Skeletal muscle tissue (tissue), 3 donors: ENCODE measurements at regions not wholly inside any gene's neighbourhood (a gene's known extent, or its start where the extent isn't known, plus 50 kb on each side); places are given as distances from the start of the nearest gene placed in this dataset.

Experiments used
- H3K27ac ChIP-seq: one replicate; pipeline ENCODE4 v1.7.0; 2013; ENCODE audit warnings: mild to moderate bottlenecking, low read depth, low read length, inconsistent platforms
- H3K27me3 ChIP-seq, 3 donors: one replicate each; pipeline ENCODE4 v1.7.0; 2013; ENCODE audit warnings: low read length in 3 of 3; ENCODE audit not compliant: control insufficient read depth in 3 of 3, insufficient read depth in 3 of 3
- H3K36me3 ChIP-seq, 3 donors: one replicate each; pipeline ENCODE4 v1.7.0; 2013; ENCODE audit warnings: low read length in 3 of 3; ENCODE audit not compliant: control insufficient read depth in 3 of 3, insufficient read depth in 3 of 3
- H3K4me1 ChIP-seq, 3 donors: one replicate each; pipeline ENCODE4 v1.7.0; 2013; ENCODE audit warnings: low read length in 3 of 3, mild to moderate bottlenecking in 3 of 3; ENCODE audit not compliant: control insufficient read depth in 3 of 3, insufficient read depth in 3 of 3
- H3K4me3 ChIP-seq, 3 donors: one replicate each; pipeline ENCODE4 v1.7.0; 2013; ENCODE audit warnings: low read length in 3 of 3
- H3K9ac ChIP-seq, 3 donors: one replicate each; pipeline ENCODE4 v1.7.0; 2013; ENCODE audit warnings: low read length in 3 of 3, mild to moderate bottlenecking in 3 of 3, moderate library complexity in 2 of 3, low read depth in 1 of 3
- H3K9me3 ChIP-seq, 3 donors: one replicate each; pipeline ENCODE4 v1.7.0; 2013; ENCODE audit warnings: low read length in 3 of 3; ENCODE audit not compliant: control insufficient read depth in 3 of 3
- donor health status: Osteomylitis.

DNA sequence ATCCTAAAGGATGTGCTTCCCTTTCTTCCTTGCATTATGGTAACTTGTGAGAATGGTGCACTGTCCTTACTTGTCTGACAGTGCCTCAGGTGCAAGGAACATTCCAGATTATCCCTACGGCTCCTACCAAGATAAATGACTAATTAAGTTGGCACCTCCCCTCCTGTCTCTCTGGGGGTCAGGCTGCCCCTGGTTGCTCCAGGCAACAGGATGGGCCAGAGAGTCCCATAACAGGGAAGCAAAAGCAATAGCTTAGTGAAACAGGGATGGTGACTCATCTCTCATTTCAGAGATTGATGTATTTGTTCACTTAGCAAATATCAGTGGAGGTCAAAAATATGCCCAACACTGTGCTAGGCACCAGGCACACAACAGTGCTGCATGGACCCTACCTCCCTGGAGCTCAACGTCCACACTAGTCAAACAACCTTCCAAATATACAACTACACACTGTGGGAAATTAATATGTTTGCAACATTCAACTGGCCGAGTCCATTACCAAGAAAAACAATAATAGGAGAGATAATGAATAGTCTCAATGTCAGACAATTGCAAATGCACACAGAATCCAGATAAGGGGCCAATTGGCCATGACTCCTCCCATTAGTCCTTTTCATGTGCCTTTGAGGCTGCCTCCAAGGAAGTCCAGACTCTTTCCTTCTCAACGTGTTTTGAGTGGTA, 249.0 kb downstream of the TLE3 start:
- Histone ChIP-seq H3K9ac (no peak overlapping the region), H3K27ac (no peak overlapping the region), H3K4me1 (peaks cover 0 to 5% (median 2%) of the 10 kb centered on the region in 3 donors), H3K4me3 (no peak overlapping the region), H3K27me3 (peaks cover 3 to 5% (median 3%) of the 10 kb centered on the region in 3 donors), H3K9me3 (no peaks in the 10 kb centered on the region), H3K36me3 (no peaks in the 10 kb centered on the region)

DNA sequence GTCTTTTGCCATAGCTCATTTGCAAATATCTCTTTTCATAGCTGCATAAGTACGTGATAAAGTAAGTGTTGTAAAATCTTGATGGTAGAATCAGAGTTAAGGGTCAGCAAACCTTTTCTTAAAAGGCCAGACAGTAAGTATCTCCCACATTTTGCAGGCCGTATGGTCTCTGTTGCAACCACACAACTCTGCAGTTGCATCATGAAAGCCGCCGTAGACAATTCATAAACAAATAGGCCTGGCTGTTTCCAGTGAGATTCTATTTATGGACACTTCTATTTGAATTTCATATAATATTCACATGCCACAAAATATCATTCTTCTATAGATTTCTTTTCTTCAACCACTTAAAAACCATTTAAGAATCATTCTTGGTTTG, 248.5 kb downstream of the TLE3 start:
- Histone ChIP-seq H3K9ac (no peak overlapping the region), H3K4me3 (no peak overlapping the region), H3K9me3 (no peaks in the 10 kb centered on the region), H3K4me1 (peaks cover 0 to 5% (median 2%) of the 10 kb centered on the region in 3 donors), H3K27ac (no peak overlapping the region), H3K36me3 (no peaks in the 10 kb centered on the region), H3K27me3 (peaks cover 0 to 5% (median 2%) of the 10 kb centered on the region in 3 donors)

DNA sequence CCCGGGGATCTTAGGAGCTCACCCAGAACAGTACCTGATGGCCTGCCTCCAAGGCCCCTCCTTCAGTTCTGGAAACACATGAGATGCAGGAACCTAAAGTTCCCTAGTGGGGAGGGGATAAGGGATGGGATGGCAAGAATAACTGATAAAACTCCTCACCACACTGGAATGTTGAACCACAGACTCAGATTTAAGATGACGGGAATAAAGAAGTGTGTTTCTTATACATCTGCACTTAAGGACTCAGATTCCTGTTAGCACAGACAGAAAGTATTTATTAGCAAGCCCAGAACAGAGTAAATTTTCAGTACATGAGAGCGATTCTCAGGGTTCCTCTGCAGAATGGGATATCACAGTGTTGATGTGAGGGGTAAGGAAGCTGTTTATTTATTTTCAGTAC, 245.2 kb downstream of the TLE3 start:
- no peaks in the 10 kb centered on the region for H3K9me3 ChIP-seq
- H3K9ac ChIP-seq = no peak overlapping the region
- H3K27me3 ChIP-seq = peaks cover 0 to 3% (median 0%) of the 10 kb centered on the region in 3 donors

DNA sequence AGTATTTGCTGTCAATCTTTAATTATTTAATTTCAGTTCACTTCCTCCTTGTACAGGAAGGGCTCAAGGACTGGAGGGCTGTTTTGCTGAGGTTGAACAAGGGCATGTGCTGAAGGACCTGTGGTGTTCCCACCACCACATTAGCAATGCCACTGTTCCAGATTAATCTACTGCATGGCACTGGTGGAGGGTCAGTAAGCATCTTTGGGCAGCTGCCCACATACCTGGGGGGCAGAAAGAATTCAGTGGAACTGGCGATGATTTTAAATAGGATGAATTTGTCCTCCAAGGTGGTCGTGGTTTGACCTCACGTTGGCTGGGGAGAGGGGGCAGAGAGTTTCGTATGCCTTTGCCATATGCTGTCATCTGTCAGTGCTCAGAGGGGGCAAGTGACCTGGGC, 244.8 kb downstream of the TLE3 start:
- H3K4me1 ChIP-seq = peaks cover 0 to 5% (median 2%) of the 10 kb centered on the region in 3 donors
- H3K36me3 ChIP-seq = no peaks in the 10 kb centered on the region
- H3K4me3 ChIP-seq = no peak overlapping the region
- H3K9ac ChIP-seq = no peak overlapping the region
- H3K9me3 ChIP-seq = no peaks in the 10 kb centered on the region
- H3K27me3 ChIP-seq = peaks cover 0 to 2% (median 0%) of the 10 kb centered on the region in 3 donors
- no peak overlapping the region for H3K27ac ChIP-seq

More for the DNA sequence above, 245.2 kb downstream of the TLE3 start:
- no peaks in the 10 kb centered on the region for H3K36me3 ChIP-seq
- no peak overlapping the region for H3K27ac ChIP-seq
- no peak overlapping the region for H3K4me3 ChIP-seq
- peaks cover 0 to 5% (median 2%) of the 10 kb centered on the region in 3 donors for H3K4me1 ChIP-seq

DNA sequence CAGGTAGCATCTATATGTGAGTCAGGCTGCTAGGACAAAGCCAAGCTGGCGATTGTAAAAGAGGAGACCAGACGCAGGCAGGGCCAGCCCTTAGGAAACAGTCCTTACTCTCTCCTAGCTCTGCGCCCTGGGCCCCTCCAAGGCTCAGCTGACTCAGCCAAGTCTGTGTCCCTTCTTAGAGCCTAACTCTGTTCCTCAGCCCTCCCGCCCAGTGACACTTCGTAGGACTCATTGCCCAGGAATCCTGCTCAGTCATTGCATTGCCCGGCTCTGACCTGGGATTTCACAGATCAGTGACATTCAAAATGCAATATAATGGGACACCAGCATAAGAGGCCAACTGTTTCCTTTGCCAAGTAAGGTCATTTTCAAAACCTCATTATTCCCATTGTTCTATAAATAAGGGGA, 244.2 kb downstream of the TLE3 start:
- no peak overlapping the region for H3K9ac ChIP-seq
- no peak overlapping the region for H3K27ac ChIP-seq
- no peak overlapping the region for H3K4me3 ChIP-seq
- peaks cover 0 to 5% (median 2%) of the 10 kb centered on the region in 3 donors for H3K4me1 ChIP-seq
- H3K36me3 ChIP-seq = no peaks in the 10 kb centered on the region
- peaks cover 0 to 4% (median 0%) of the 10 kb centered on the region in 3 donors for H3K27me3 ChIP-seq
- H3K9me3 ChIP-seq = no peaks in the 10 kb centered on the region

DNA sequence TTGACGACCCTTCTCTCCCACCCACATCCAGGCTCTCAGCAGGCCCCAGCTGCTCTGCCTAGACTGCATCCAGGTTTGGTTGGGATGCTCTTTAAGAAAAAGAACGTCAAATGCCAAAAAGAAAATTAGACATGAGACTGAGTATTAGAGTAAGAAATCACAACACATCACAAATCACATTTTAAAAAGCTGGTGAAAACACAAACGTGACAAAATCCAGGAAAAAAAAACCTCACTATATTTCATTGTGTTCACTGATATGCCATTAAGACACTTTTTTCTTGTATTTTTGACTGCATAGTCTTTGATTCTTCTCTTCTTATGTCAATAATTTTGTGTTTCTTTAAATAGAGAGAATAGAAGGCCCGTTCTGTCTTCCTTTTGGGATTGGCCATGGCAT, 243.7 kb downstream of the TLE3 start:
- Histone ChIP-seq H3K27me3 (peaks cover 0 to 4% (median 0%) of the 10 kb centered on the region in 3 donors), H3K27ac (no peak overlapping the region), H3K9ac (no peak overlapping the region), H3K4me1 (peaks cover 0 to 5% (median 2%) of the 10 kb centered on the region in 3 donors), H3K9me3 (no peaks in the 10 kb centered on the region), H3K36me3 (no peaks in the 10 kb centered on the region), H3K4me3 (no peak overlapping the region)

DNA sequence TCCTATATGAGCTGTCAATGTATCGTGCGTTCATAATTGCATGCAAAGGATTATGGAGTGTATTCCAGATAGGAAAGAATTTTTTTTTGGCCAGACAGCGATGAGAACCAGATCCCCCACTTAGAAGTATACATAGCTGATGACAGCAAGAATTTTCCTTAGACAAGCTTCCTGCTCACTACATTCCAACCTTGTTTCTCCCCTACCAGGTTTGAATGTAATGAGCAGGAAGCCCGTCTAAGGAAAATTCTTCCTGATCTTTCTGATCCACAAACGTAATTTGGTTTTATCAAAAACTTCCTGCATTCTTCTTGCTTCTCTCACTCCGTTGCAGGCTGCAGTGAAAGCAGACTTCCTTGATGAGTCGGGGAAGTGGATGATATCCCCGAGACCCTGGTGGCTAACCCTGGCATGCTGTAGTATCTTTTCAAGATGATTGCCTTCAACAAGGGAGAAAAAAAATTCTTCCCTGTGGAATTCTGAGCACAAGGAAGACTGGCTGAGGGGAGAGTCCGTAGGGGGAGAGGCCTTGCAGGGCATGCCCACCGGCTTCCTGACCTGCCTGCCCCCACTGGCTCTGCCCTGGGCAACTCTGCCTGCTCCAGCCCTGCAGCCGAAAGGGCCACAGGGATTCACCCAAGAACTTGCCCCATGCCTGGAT, 243.1 kb downstream of the TLE3 start:
- Histone ChIP-seq H3K9ac (no peak overlapping the region), H3K4me3 (no peak overlapping the region), H3K4me1 (peaks cover 0 to 5% (median 2%) of the 10 kb centered on the region in 3 donors), H3K27me3 (peaks cover 0 to 4% (median 0%) of the 10 kb centered on the region in 3 donors), H3K36me3 (no peaks in the 10 kb centered on the region), H3K27ac (no peak overlapping the region), H3K9me3 (no peaks in the 10 kb centered on the region)

DNA sequence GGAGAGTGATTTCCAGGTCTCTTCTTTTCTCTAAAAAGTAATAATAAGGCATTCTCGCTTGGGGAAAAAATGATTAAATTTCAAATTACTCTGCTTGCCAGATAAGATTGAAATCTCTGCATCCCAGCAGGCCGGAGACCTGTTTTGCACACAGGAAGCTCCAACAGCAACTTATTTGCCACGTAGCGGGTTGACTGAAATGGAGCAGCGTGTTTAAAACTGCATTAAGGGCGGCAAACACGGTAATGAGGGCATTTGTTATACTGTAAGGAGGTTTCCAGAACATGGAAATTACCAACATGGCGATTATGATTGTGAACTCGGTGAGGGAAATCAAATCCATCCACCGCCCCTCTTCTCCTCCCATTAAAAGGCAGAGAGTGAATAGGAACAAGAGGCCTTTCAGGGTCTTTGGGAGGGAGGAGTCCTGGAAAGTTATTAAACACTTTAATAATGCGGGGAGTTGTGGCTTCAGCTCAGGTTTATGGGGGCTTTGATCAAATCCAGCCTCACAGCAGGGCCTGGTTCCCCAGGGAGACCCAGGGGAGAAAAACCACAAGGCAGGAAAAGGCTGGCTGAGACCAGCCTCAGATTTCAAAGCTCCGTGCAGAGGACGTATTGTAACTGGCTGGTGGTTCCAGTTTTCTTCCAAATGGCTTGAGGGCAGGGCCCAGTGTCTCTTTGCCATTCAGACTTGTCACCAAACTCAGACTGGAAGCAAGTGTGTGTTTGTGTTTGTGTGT, 242.3 kb downstream of the TLE3 start:
- Histone ChIP-seq H3K27ac (no peak overlapping the region), H3K36me3 (no peaks in the 10 kb centered on the region), H3K9ac (no peak overlapping the region), H3K27me3 (peaks cover 0 to 4% (median 0%) of the 10 kb centered on the region in 3 donors), H3K4me3 (no peak overlapping the region), H3K4me1 (peaks cover 0 to 5% (median 2%) of the 10 kb centered on the region in 3 donors), H3K9me3 (no peaks in the 10 kb centered on the region)

DNA sequence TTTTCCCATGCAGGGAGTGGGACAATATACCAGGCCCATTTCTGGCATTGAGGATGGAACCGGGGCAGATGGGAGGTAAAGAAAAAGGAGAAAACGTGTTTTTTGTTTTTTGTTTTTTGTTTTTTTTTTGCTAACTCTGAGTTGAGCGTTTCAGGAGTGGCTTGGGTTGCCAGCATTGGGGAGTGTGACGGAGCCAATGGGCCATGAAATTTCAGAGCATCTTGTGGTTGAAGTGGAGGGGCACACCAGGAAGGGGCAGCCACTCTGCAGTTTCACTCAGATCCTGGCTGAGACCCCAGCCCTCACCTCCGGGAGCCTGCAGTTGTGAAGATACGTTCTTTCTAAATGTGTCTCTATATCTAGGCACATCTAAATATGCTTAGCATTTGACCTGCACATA, 240.5 kb downstream of the TLE3 start:
- Histone ChIP-seq H3K27ac (no peak overlapping the region), H3K9me3 (no peaks in the 10 kb centered on the region), H3K27me3 (peaks cover 0 to 4% (median 3%) of the 10 kb centered on the region in 3 donors), H3K4me3 (no peak overlapping the region), H3K4me1 (peaks cover 0 to 5% (median 2%) of the 10 kb centered on the region in 3 donors), H3K9ac (no peak overlapping the region), H3K36me3 (no peaks in the 10 kb centered on the region)
